ENCODE measurements at regions not wholly inside any gene's neighbourhood (a gene's known extent, or its start where the extent isn't known, plus 50 kb on each side); places are given as distances from the start of the nearest gene placed in this dataset.

DNA sequence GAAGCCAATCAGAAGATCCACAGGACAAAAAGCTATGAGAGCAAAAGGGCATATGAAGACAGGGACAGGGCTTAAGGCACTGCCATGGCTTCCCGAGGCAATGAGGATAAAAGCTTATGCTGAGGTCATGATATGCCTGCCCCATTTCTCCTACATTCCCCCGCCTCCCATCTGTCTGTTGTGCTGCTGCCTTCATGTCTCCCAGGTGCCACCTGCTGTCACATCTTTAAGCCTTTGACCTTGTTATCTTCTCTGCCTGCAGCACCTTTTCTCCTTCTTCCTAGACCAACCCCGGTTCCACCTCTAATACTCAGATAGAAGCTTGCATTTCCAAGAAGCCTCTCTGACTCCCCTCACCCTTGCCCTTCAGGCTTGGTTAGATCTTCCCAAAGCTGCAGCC is 213.8 kb downstream of the ARRDC4 start:
- ATAC-seq = no peak
- DNase-seq = no peak
- intact Hi-C loops (cut with DNase I) = loop anchor here in 1 of 2 donors (10.0 kb wide), 1 partner anchor 269 kb away; no protein-coding TSS in a partner anchor

DNA sequence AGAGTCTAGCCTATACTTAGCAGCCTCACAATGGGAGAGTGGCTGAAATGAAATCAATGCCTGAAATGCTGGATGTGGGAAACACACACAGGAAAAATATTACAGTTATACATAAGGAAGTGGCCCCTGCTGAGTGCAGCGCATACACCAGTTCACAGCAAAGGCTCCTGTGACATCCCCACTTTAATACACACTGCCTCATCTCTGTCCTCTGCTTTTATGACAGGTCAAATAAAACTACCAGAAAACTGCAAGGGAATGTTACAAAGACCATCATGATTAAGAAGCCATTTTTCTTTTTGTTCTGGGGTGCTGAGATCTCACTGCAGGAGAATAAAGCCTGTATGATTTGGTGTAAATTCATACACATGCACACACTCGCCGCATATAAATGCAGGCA is 214.3 kb downstream of the ARRDC4 start:
- intact Hi-C loops (cut with DNase I) = loop anchor here in 1 of 2 donors (10.0 kb wide), 1 partner anchor 270 kb away; no protein-coding TSS in a partner anchor
- DNase-seq (no peak), ATAC-seq (no peak)

DNA sequence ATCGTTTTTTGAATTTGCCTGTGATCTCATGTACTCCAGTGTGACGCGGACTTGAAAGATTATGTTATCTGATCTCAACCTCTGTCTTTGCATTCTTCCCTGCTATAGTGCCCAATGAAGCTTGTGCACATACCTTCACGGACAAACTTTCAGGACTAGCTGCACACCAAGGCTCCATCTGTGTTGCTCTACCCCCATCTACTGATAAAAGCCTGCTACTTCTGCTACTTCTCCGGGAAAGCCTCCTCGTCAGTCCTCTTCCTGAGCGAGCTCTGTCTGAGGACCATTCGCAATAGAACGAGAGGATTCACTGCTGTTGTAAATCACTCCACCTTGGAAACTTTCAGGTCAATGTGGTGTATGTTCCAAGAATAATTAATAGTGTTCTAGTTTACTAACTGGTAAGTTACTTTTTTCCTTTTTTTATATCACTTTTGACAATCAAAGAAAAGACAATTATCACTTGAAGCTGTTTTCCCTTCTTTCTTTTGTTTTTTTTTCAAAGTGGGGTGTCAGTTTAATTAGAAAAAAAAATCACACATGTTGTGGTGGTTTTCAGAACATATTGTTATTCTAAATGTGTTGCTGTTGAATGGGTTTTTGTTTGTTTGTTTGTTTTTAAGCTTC is 217.6 kb downstream of the ARRDC4 start:
- ATAC-seq = peak; percentile 86 to 90

DNA sequence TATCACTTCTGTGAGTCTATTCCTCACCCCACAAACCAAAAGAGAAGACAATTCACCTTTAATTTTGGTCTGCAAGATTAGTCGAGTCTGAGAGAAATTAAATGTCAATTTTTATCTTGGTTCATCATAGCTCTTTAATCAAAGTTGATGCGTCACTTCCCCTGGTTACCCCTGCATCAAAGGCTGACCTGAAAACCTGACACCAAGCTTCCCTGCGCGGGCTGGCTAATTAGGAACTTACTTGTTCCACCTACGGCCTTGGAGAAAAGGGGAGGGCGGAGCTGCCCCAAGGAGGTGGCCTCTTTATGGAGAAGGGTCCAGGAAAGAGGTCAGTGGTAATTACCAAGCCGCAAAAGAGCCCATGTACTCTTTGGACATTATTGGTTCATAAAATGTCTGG is 218.4 kb downstream of the ARRDC4 start:
- intact Hi-C loops (cut with DNase I) = loop anchor here (2.0 to 10.0 kb wide), 2 partner anchors 274 kb away; no protein-coding TSS in a partner anchor
- ATAC-seq (no peak), DNase-seq (no peak)

More for the DNA sequence above, 217.6 kb downstream of the ARRDC4 start:
- intact Hi-C loops (cut with DNase I) = loop anchor here (2.0 to 10.0 kb wide), 2 partner anchors 273 kb away; no protein-coding TSS in a partner anchor
- DNase-seq = no peak

DNA sequence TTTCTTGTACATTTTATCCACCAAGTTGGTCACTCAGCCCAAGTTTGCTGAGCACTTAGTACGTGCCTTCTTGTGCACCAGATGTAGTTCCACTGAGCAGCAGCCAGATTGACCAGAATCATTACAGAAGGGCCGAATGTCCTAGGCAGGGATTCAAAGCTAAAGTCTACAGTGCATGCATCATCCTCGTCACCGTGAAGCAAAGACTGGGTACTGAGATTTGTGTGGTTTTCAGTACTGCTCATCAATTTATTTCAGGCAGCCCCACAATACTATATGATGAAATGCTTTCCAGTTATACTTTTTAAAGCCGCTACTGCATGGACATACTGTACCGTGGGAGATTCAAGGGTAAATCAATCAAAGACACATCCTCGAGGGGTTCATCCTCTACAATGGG is 227.0 kb downstream of the ARRDC4 start:
- ATAC-seq = no peak
- DNase-seq = no peak
- intact Hi-C loops (cut with DNase I) = no loop called here

DNA sequence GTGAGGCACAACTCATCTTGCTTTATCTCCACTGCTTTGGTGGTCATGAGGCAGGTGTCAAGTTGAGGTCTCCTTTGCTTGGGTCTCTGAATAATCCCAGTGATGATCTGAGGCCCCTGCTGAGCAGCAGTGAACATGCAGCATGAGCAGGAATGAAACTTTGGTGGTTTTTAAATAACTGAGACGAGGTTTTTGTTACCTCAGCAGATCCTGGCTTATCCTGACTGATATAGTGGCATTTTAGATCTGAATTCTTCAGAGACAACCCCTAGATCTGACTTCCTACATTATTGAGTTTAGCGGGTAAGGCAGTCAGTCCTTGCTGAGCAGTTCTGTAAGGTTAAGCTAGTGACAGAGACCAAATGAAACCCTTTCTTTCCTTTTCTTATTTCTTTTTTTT is 230.4 kb downstream of the ARRDC4 start:
- intact Hi-C loops (cut with DNase I) = no loop called here
- no peak for ATAC-seq
- no peak for DNase-seq

DNA sequence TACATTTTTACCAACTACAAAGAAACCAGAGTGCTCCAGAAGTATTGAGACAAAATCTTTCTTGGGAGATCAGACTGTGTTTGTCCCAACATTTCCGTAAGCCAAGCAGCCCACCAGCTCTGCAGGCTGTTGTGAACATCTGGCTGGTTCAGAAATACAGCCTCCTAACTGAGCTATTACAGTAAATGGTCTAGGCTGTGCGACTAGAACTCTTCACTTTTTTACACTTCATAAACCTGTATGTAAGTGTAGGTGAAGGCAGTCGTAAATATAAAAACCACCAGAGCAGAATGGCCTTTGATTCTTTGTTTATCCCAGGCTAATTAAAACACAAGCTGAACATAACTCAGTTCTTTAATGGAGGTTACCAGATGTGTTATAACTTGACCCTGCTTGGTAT is 235.3 kb downstream of the ARRDC4 start:
- intact Hi-C loops (cut with DNase I) = no loop called here

DNA sequence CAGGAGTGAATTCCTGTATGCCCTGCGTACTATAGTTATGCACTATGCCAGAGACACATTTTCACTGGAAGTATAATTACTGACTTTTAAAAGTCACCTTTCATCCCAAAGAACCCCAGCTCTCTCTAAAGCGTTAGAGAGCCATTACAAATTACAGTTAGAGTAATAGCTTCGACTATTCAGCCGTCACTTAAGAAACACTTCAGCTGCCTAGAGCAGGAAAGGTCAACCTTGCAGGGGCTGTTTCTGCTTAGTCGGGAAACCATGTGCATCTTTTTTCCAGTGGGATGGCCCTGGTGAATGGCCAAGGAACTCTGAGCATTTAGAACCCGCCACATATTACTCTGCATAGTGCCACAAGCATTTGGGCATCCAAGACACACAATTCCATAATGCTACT is 235.9 kb downstream of the ARRDC4 start:
- intact Hi-C loops (cut with DNase I) = no loop called here
- no peak for DNase-seq
- ATAC-seq = no peak

More for the DNA sequence above, 235.3 kb downstream of the ARRDC4 start:
- ATAC-seq (no peak), DNase-seq (no peak)

DNA sequence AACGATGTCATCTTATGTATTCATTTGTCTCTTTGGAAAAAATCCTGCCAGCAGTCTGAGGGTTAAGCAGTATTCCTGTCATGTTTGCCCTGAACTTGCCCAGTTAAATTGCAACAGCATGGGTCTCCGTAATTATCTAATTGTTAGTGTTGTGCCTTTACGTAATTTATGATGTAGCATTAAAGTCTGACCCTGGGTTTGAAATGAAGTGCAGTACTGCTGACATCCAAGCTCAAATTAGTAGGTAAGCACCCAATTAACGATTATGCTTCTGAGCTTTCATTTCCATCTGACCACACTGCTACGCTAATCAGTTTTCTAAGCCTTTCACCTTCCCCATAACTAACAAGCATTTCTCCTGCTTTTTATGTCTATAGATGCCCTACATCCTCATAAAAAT is 241.8 kb downstream of the ARRDC4 start:
- DNase-seq = no peak
- intact Hi-C loops (cut with DNase I) = loop anchor here in 1 of 2 donors (10.0 kb wide), 1 partner anchor 63 kb away; no protein-coding TSS in a partner anchor
- ATAC-seq = no peak

DNA sequence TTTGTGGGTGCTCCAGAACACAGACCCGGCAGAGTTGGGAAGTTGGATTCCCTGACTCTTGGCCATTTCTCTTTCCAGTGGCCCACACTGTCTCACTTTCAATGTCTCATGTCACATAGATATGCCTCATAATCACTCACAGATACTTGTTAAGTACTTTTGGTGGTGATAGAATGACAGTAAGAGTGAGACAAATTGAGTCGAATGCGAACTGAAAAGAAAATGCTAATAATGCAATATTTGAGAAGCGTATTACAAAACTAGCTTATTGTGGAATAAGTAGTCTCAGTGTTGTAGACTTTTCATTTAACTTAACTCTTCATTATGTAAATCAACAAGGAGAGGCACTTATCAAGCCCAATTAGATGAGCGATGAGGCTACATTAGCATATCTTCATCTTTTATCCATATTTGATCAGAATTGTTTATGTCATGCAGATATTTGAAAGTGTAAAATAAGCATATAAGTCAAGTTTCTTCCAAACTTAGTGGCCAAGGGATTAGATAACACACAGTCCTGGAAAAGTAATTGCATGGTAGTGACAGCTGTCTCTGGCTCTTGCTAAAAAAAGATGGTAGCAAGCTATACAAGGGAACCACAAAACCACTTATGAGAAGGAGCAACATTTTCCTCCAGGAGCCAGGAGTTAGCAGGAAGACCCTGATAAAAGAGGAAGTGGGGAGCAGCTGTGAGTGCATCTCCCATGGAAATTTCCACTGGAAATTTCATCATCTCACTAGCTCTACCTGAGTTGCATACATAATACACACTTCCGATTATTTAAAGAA is 243.6 kb downstream of the ARRDC4 start:
- ATAC-seq = no peak
- DNase-seq = no peak
- intact Hi-C loops (cut with DNase I) = loop anchor here in 1 of 2 donors (10.0 kb wide), 1 partner anchor 61 kb away; no protein-coding TSS in a partner anchor

DNA sequence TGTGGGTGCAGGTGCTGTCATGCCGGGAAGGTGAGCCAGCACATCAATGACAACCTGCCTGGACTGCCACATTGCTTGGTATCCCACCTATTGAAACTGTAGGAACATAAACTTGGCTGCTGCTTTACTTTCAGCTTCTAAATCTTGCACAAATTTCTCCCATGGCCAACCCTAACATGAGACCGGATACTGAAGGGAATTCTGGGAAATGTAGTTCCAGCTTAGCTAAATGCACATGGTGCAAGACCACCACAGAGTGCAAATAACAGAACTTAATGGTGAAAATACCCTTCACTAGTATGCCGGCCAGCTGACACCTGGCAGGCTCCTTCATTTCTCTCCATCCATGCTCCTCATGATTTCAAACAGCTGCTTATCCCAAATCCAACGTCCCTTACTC is 247.4 kb downstream of the ARRDC4 start:
- intact Hi-C loops (cut with DNase I) = loop anchor here in 1 of 2 donors (10.0 kb wide), 1 partner anchor 57 kb away; no protein-coding TSS in a partner anchor
- DNase-seq (no peak), ATAC-seq (no peak)

DNA sequence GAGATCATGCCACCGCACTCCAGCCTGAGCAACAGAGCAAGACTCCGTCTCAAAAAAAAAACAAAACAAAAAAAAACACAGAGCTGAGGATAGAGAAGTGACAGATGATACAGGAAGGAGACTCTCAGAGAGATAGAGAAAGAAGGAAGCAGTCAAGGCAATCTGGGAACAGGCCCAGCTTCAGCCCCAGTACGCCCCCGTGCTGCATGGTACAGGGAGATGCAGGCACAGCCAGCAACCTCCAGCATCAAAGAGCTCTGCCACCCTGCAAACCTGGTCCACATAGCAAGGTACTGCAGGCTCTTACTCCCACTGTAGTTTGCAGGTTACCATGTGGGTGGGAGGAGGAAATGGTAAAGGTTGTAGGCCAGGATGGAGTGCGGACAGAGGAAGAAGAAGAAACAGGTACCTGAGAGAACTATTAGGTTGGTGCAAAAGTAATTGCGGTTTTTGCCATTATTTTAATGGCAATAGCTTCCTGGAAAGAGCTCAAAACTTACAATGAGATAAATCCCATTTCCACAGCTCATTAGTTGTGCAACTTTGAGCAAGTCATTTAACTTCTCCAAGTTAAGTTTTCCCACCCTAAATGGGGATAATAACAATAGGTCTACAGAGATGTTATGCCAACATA is 253.0 kb downstream of the ARRDC4 start:
- ATAC-seq (no peak), DNase-seq (no peak)
- intact Hi-C loops (cut with DNase I) = no loop called here

DNA sequence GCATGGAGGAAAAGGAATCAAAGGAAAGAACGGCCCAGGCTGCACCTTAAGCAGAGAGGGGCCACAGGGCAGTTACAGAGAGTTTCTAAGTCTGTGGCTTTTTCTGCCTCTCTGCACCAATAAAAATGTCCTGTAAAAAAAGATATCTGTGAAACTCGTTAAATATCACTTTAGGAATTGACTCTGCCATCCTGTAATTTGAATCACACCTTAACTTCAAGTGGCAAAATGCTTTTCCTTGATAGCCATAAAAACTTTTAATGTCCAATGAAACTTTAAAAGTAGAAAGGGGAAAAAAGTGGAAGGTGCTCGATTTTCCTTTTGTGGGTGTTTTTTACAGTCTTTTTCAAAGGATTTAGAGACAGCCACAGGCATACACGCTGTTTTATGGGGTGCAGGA is 255.7 kb downstream of the ARRDC4 start:
- no peak for ATAC-seq
- intact Hi-C loops (cut with DNase I) = no loop called here
- DNase-seq = no peak

DNA sequence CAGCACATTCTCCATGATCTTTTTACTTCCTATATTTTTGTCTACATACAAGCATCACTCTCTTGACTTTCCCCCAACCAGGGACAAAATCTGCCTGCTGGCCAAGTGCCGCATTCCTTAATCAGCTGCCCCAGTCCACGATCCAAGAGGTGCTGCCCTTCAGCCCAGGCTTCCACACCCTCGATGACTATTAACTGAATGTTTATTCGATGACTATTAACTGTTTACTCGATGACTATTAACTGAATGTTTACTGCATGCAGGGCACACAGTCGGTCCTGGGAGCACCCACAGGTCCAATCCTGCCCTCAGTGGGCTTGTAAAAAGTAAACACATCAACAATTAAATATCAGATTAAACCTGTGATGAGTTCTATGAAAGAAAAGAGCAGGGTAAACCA is 256.9 kb downstream of the ARRDC4 start:
- intact Hi-C loops (cut with DNase I) = no loop called here
- DNase-seq = no peak

DNA sequence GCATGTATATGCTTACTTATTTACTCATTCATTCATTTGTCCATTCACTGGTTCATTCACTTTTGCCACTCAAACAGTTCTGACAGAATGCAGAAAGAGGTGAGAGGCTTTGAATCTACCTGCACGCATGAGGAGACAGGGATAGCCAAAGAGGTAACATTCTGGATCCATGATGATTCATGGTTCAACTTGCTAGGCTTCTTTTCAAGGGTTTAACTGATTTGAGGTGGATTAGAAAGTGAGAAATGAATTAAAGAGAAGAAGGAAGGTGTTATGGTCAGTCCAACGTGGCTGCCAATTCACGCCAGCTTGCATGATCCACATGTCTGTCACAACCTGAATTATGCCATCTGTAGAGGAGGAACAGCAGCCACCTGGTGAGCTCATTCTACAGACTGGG is 260.6 kb downstream of the ARRDC4 start:
- no peak for ATAC-seq
- intact Hi-C loops (cut with DNase I) = no loop called here

More for the DNA sequence above, 256.9 kb downstream of the ARRDC4 start:
- no peak for ATAC-seq

DNA sequence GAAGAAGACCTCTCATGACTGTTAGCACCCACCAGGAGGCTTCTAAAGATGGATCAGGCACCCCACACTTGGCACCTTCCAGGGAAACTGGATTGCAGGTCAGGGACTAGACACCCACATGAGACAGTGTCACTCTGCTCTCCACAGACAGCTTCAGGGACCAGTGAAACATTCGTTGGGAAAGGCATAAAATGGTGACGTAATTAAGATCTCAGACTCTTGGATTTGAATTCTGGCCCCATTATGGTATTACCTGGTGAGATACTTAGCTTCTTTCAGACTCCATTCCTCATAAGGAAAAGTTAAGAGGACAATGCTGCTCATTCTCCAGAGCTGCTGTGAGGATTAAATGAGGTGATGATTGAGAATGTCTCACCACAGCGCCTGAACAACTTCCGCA is 261.1 kb downstream of the ARRDC4 start:
- ATAC-seq = no peak
- intact Hi-C loops (cut with DNase I) = no loop called here
- no peak for DNase-seq

More for the DNA sequence above, 260.6 kb downstream of the ARRDC4 start:
- no peak for DNase-seq

DNA sequence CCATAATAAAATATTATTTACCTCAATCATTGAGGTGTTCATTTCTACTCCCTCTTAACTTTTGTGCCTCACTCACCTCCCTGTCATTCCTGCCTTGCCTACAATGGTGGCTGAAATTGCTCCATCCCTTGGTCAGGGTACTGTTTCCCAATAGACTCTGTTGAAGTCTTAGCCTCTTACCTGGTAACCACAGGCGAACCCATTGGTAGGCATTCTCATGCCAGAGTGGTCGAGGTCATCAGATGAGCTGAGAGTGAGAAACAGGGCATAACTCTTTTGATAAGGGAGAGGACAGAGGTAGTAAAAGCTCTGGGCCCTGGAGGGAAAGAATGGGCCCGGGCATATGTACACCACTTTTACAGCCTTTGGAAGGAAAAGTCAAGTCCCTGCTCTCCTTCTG is 265.6 kb downstream of the ARRDC4 start:
- no peak for ATAC-seq
- intact Hi-C loops (cut with DNase I) = no loop called here
- DNase-seq = no peak

DNA sequence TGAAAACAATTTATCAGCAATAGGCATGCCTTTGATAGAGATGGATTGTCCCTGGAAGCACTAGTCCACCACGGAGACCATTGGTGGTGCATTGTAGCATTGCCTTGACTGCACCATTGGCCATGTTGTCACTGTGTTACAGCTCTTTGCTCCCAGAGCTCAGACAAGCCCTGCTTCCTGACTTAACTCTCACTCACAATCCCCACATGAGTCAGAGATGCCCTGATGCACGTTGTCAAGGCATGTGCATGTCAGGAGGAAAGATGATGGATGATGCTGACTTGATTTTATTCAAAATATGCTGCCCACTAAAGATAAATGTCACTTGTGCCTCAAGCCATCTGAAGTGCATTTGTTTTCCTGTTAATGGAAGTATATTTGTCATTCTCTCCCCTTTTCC is 266.1 kb downstream of the ARRDC4 start:
- ATAC-seq (no peak), DNase-seq (no peak)
- intact Hi-C loops (cut with DNase I) = no loop called here

DNA sequence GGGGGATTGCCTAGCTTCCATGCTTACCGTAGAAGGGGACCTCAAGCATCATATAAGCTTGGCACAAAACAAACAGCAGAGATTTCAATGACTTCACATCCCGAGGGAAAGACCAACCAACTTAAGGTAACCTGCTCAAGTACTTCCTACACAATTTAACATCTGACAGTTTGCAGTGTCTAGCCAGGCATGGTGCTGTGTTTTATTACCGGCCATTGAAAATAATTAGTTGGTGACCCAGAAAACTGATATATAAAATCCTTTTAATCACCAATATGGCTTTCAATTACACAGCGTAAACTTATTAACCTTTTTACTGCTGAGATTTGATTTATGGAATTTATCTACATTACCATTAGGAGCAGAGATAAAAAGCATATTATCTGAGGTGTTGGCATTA is 268.3 kb downstream of the ARRDC4 start:
- no peak for ATAC-seq
- intact Hi-C loops (cut with DNase I) = no loop called here
- DNase-seq = no peak

DNA sequence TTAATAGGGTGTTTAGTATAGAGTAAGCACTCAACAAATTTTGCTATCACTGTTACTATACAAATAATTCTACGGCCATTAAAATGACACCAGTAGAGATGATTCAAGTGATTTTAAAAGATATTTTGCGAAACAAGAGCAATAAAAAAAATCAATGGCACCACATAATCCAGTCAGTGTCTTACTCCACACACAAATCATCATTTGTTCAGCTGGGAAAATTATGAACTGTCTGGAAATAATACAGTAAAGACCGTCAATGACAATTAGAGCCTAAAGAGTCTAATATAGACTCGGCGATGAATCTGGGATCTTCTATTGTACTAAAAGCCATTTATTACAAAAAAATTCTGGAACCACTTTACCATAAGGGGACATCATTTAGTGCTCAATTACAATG is 270.5 kb downstream of the ARRDC4 start:
- DNase-seq (no peak), ATAC-seq (no peak)
- intact Hi-C loops (cut with DNase I) = no loop called here
